ENCODE measurements at regions not wholly inside any gene's neighbourhood (a gene's known extent, or its start where the extent isn't known, plus 50 kb on each side); places are given as distances from the start of the nearest gene placed in this dataset.

GRCh38 chr15:47312161-47312560, 405.1 kb upstream of the SEMA6D start:
- H3K4me3 ChIP-seq (ENCODE audit: low read length in 2 of 2): no peak overlapping the region
- no peak for DNase-seq
- CTCF ChIA-PET (ENCODE audit: partially characterized antibody): no interaction called here
- no peaks in the 10 kb centered on the region for H3K36me3 ChIP-seq (ENCODE audit: insufficient read depth, low read length)
- no peaks in the 10 kb centered on the region for H3K4me1 ChIP-seq (ENCODE audit: insufficient read depth, low read length)
- no peaks in the 10 kb centered on the region for H3K9me3 ChIP-seq (ENCODE audit: control insufficient read depth in 1 of 2, low read length in 2 of 2)
- H3K27me3 ChIP-seq (ENCODE audit: insufficient read depth, low read length): no peaks in the 10 kb centered on the region
- no peaks in the 10 kb centered on the region for H3K4me1 Mint-ChIP-seq
- H3K27ac Mint-ChIP-seq: no peak overlapping the region
- POLR2A ChIA-PET (ENCODE audit: partially characterized antibody): no interaction called here
- H3K9me3 Mint-ChIP-seq: peaks cover 0 to 11% (median 5%) of the 10 kb centered on the region in 8 donors
- H3K27me3 Mint-ChIP-seq: no peaks in the 10 kb centered on the region
- no peaks in the 10 kb centered on the region for H3K36me3 Mint-ChIP-seq
- no peak overlapping the region for H3K4me3 Mint-ChIP-seq
- no peak overlapping the region for H3K27ac ChIP-seq (ENCODE audit: low read depth, low read length)
- intact Hi-C loops (cut with micrococcal nuclease): no loop called here

DNA sequence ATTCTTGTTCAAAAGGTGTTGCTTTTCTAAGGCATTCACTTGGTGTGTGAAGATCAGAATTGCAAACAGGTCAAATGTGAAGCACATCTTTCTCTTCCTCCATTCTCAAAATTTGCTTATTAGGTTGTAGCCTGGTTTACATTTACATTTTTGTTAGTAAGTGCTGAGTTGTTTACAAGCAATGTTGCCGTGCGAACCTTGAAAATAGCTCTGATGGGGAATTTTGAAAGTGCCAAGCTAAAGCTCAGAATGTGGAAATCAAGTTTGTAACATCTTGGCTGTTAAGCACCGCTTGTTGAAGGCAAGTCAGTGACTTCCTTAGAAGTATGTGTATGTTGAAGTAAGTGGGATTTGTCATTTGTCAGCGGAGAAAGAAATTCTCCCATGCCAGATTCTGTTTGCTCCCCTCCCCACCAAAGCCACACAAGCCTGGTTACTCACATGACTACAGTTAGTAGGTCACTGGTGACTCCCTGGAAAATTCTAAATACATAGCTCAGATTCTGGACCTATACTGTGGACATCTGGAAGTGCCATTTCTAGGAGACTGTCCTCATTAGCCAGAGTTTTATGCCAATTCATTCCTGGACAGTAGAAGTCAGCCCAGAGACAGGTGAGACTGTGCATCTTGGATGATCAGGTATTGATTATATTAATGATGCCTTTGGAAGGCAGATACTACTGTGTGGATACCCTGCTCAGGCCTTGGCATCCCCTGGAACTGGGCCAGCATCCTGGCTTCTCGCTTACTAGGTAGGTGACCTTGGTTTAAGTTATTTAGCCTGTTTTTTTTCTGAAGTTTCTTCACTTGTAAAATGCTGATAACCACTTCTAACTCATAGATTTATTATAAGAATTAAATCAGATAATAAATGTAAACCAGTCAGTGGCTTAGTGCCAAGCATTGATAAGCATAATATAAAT, 390.6 kb upstream of the SEMA6D start:
- POLR2A ChIA-PET (ENCODE audit: partially characterized antibody): no interaction called here
- Histone ChIP-seq H3K27me3 (ENCODE audit: insufficient read depth, low read length) (no peaks in the 10 kb centered on the region), H3K27ac (ENCODE audit: low read depth, low read length) (no peak overlapping the region), H3K4me3 (ENCODE audit: low read length in 2 of 2) (no peak overlapping the region), H3K9me3 (ENCODE audit: control insufficient read depth in 1 of 2, low read length in 2 of 2) (no peaks in the 10 kb centered on the region), H3K36me3 (ENCODE audit: insufficient read depth, low read length) (no peaks in the 10 kb centered on the region), H3K4me1 (ENCODE audit: insufficient read depth, low read length) (no peaks in the 10 kb centered on the region)
- H3K27me3 Mint-ChIP-seq: peaks cover 0 to 1% of the 10 kb centered on the region in 2 donors
- no peak overlapping the region for H3K4me3 Mint-ChIP-seq
- H3K36me3 Mint-ChIP-seq: no peaks in the 10 kb centered on the region
- intact Hi-C loops (cut with micrococcal nuclease): no loop called here
- H3K27ac Mint-ChIP-seq: no peak overlapping the region
- no peaks in the 10 kb centered on the region for H3K4me1 Mint-ChIP-seq
- CTCF ChIA-PET (ENCODE audit: partially characterized antibody): no interaction called here
- DNase-seq: no peak
- H3K9me3 Mint-ChIP-seq: peaks cover 0 to 5% (median under 1%) of the 10 kb centered on the region in 8 donors

GRCh38 chr15:47331829-47332393, 385.4 kb upstream of the SEMA6D start:
- H3K27ac Mint-ChIP-seq: no peak overlapping the region
- peaks cover 0 to 6% (median 3%) of the 10 kb centered on the region in 8 donors for H3K9me3 Mint-ChIP-seq
- no peaks in the 10 kb centered on the region for H3K27me3 ChIP-seq (ENCODE audit: insufficient read depth, low read length)
- H3K27ac ChIP-seq (ENCODE audit: low read depth, low read length): no peak overlapping the region
- H3K4me1 ChIP-seq (ENCODE audit: insufficient read depth, low read length): no peaks in the 10 kb centered on the region
- CTCF ChIA-PET (ENCODE audit: partially characterized antibody): no interaction called here
- no peak for DNase-seq
- H3K36me3 Mint-ChIP-seq: no peaks in the 10 kb centered on the region
- H3K4me3 ChIP-seq (ENCODE audit: low read length in 2 of 2): no peak overlapping the region
- no peaks in the 10 kb centered on the region for H3K27me3 Mint-ChIP-seq
- POLR2A ChIA-PET (ENCODE audit: partially characterized antibody): no interaction called here
- no peak overlapping the region for H3K4me3 Mint-ChIP-seq
- H3K36me3 ChIP-seq (ENCODE audit: insufficient read depth, low read length): no peaks in the 10 kb centered on the region
- intact Hi-C loops (cut with micrococcal nuclease): no loop called here
- no peaks in the 10 kb centered on the region for H3K9me3 ChIP-seq (ENCODE audit: control insufficient read depth in 1 of 2, low read length in 2 of 2)
- H3K4me1 Mint-ChIP-seq: no peaks in the 10 kb centered on the region

DNA sequence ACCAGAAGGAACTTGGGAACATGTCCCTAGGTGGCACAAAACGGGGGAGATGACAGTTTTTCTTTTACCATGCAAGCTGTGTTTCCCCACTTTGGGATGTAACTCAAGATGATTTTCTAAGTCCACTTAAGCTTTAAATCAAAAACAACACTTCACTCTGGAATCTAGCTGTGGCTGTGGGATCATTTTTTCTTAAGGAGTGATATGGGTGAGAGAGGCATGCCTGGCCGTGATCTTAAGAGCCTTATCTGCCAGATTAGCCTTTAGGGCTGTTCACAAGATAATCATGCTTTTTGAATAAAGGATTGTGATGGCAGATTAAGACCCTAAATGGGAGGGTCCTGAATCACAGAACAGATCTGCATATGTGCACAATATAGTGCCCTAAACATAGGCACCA, 384.8 kb upstream of the SEMA6D start:
- H3K27me3 ChIP-seq (ENCODE audit: insufficient read depth, low read length): no peaks in the 10 kb centered on the region
- CTCF ChIA-PET (ENCODE audit: partially characterized antibody): no interaction called here
- no peak overlapping the region for H3K4me3 Mint-ChIP-seq
- H3K27me3 Mint-ChIP-seq: no peaks in the 10 kb centered on the region
- no peak for DNase-seq
- H3K4me3 ChIP-seq (ENCODE audit: low read length in 2 of 2): no peak overlapping the region
- no peak overlapping the region for H3K27ac Mint-ChIP-seq
- H3K9me3 ChIP-seq (ENCODE audit: control insufficient read depth in 1 of 2, low read length in 2 of 2): no peaks in the 10 kb centered on the region
- H3K4me1 Mint-ChIP-seq: no peaks in the 10 kb centered on the region
- intact Hi-C loops (cut with micrococcal nuclease): no loop called here
- no peak overlapping the region for H3K27ac ChIP-seq (ENCODE audit: low read depth, low read length)
- no peaks in the 10 kb centered on the region for H3K4me1 ChIP-seq (ENCODE audit: insufficient read depth, low read length)
- POLR2A ChIA-PET (ENCODE audit: partially characterized antibody): no interaction called here
- H3K36me3 Mint-ChIP-seq: no peaks in the 10 kb centered on the region
- H3K36me3 ChIP-seq (ENCODE audit: insufficient read depth, low read length): no peaks in the 10 kb centered on the region
- H3K9me3 Mint-ChIP-seq: peaks cover 0 to 8% (median 3%) of the 10 kb centered on the region in 8 donors

GRCh38 chr15:47333734-47334133, 383.6 kb upstream of the SEMA6D start:
- no peak overlapping the region for H3K4me3 Mint-ChIP-seq
- H3K27ac Mint-ChIP-seq: no peak overlapping the region
- no peaks in the 10 kb centered on the region for H3K4me1 ChIP-seq (ENCODE audit: insufficient read depth, low read length)
- no peak overlapping the region for H3K4me3 ChIP-seq (ENCODE audit: low read length in 2 of 2)
- POLR2A ChIA-PET (ENCODE audit: partially characterized antibody): no interaction called here
- no peaks in the 10 kb centered on the region for H3K36me3 ChIP-seq (ENCODE audit: insufficient read depth, low read length)
- no peaks in the 10 kb centered on the region for H3K4me1 Mint-ChIP-seq
- CTCF ChIA-PET (ENCODE audit: partially characterized antibody): no interaction called here
- no peaks in the 10 kb centered on the region for H3K27me3 Mint-ChIP-seq
- no peaks in the 10 kb centered on the region for H3K9me3 ChIP-seq (ENCODE audit: control insufficient read depth in 1 of 2, low read length in 2 of 2)
- H3K9me3 Mint-ChIP-seq: peaks cover 0 to 8% (median 3%) of the 10 kb centered on the region in 8 donors
- H3K27me3 ChIP-seq (ENCODE audit: insufficient read depth, low read length): no peaks in the 10 kb centered on the region
- intact Hi-C loops (cut with micrococcal nuclease): no loop called here
- no peak for DNase-seq
- H3K36me3 Mint-ChIP-seq: no peaks in the 10 kb centered on the region
- H3K27ac ChIP-seq (ENCODE audit: low read depth, low read length): no peak overlapping the region

DNA sequence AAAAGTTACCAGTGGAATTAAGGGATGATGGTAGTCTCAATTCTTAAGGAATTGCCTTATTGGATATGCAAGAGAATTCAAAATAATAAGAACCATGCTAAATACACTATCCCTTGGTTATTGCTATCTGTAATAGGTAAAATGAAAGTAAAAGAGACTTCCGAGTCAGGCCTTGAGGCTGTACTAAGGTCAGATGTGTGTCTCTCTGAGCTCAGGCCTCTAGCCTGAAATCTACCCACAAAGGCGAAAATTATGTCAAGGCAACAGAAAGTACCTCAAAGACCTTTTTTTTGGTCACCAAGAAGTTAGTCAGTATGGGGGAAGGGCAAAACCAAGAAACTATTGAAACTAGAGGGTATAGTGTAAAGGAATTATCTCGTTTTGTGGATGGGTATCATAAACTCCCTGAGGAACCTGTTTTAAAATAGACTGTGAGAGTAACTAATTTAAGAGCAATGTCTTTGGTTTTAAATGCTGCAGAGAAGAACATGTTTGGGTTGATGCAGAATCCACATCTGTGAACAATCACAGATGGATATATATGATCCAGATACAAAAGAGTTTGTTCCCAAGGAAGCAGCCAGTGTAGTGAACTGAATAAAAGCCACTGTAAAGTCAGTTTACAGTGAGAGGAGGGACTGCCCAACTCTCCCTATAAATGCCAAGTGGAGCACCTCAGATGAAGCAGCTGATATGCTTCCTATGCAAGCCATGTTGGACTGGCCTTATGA, 382.3 kb upstream of the SEMA6D start:
- POLR2A ChIA-PET (ENCODE audit: partially characterized antibody): no interaction called here
- H3K36me3 Mint-ChIP-seq: no peaks in the 10 kb centered on the region
- no peak overlapping the region for H3K4me3 Mint-ChIP-seq
- Histone ChIP-seq H3K4me3 (ENCODE audit: low read length in 2 of 2) (no peak overlapping the region), H3K27ac (ENCODE audit: low read depth, low read length) (no peak overlapping the region), H3K36me3 (ENCODE audit: insufficient read depth, low read length) (no peaks in the 10 kb centered on the region), H3K27me3 (ENCODE audit: insufficient read depth, low read length) (no peaks in the 10 kb centered on the region), H3K4me1 (ENCODE audit: insufficient read depth, low read length) (no peaks in the 10 kb centered on the region), H3K9me3 (ENCODE audit: control insufficient read depth in 1 of 2, low read length in 2 of 2) (no peaks in the 10 kb centered on the region)
- peaks cover 0 to 8% (median 3%) of the 10 kb centered on the region in 8 donors for H3K9me3 Mint-ChIP-seq
- intact Hi-C loops (cut with micrococcal nuclease): no loop called here
- no peak overlapping the region for H3K27ac Mint-ChIP-seq
- no peaks in the 10 kb centered on the region for H3K4me1 Mint-ChIP-seq
- DNase-seq: no peak
- H3K27me3 Mint-ChIP-seq: no peaks in the 10 kb centered on the region
- CTCF ChIA-PET (ENCODE audit: partially characterized antibody): no interaction called here

GRCh38 chr15:47337106-47337505, 380.2 kb upstream of the SEMA6D start:
- H3K27ac Mint-ChIP-seq: no peak overlapping the region
- H3K4me3 ChIP-seq (ENCODE audit: low read length in 2 of 2): no peak overlapping the region
- no peaks in the 10 kb centered on the region for H3K27me3 ChIP-seq (ENCODE audit: insufficient read depth, low read length)
- no peaks in the 10 kb centered on the region for H3K36me3 ChIP-seq (ENCODE audit: insufficient read depth, low read length)
- no peaks in the 10 kb centered on the region for H3K9me3 ChIP-seq (ENCODE audit: control insufficient read depth in 1 of 2, low read length in 2 of 2)
- H3K27me3 Mint-ChIP-seq: no peaks in the 10 kb centered on the region
- no peaks in the 10 kb centered on the region for H3K4me1 ChIP-seq (ENCODE audit: insufficient read depth, low read length)
- H3K9me3 Mint-ChIP-seq: peaks cover 2 to 8% (median 6%) of the 10 kb centered on the region in 8 donors
- intact Hi-C loops (cut with micrococcal nuclease): no loop called here
- DNase-seq: no peak
- no peaks in the 10 kb centered on the region for H3K4me1 Mint-ChIP-seq
- POLR2A ChIA-PET (ENCODE audit: partially characterized antibody): no interaction called here
- no peak overlapping the region for H3K4me3 Mint-ChIP-seq
- no peak overlapping the region for H3K27ac ChIP-seq (ENCODE audit: low read depth, low read length)
- H3K36me3 Mint-ChIP-seq: no peaks in the 10 kb centered on the region
- CTCF ChIA-PET (ENCODE audit: partially characterized antibody): no interaction called here
